ENCODE measurements at regions not wholly inside any gene's neighbourhood (a gene's known extent, or its start where the extent isn't known, plus 50 kb on each side); places are given as distances from the start of the nearest gene placed in this dataset.

- no peaks in the 10 kb centered on the region for H3K9me3 Mint-ChIP-seq (ENCODE audit: unreplicated experiment)
- DNase-seq (ENCODE audit: low spot score): no peak
- no peaks in the 10 kb centered on the region for H3K4me1 Mint-ChIP-seq (ENCODE audit: unreplicated experiment)
- TF ChIP-seq, protein P1, sequence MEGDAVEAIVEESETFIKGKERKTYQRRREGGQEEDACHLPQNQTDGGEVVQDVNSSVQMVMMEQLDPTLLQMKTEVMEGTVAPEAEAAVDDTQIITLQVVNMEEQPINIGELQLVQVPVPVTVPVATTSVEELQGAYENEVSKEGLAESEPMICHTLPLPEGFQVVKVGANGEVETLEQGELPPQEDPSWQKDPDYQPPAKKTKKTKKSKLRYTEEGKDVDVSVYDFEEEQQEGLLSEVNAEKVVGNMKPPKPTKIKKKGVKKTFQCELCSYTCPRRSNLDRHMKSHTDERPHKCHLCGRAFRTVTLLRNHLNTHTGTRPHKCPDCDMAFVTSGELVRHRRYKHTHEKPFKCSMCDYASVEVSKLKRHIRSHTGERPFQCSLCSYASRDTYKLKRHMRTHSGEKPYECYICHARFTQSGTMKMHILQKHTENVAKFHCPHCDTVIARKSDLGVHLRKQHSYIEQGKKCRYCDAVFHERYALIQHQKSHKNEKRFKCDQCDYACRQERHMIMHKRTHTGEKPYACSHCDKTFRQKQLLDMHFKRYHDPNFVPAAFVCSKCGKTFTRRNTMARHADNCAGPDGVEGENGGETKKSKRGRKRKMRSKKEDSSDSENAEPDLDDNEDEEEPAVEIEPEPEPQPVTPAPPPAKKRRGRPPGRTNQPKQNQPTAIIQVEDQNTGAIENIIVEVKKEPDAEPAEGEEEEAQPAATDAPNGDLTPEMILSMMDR (IDR thresholded peaks at IDR 0.05; ENCODE audit: unreplicated experiment): no peak
- no peaks in the 10 kb centered on the region for H3K36me3 Mint-ChIP-seq (ENCODE audit: low read depth, unreplicated experiment)
- no peak overlapping the region for H3K4me3 Mint-ChIP-seq (ENCODE audit: unreplicated experiment)
- peaks cover 3% of the 10 kb centered on the region for H3K27me3 Mint-ChIP-seq (ENCODE audit: unreplicated experiment)
- no peak overlapping the region for H3K27ac Mint-ChIP-seq (ENCODE audit: unreplicated experiment)
These were observed 129.2 kb downstream of the ASB1 start for GRCh38 chr2:238555786-238556542.

GRCh38 chr2:238557431-238557830 is 130.7 kb downstream of the ASB1 start:
- Mint-ChIP-seq H3K9me3 (ENCODE audit: unreplicated experiment) (no peaks in the 10 kb centered on the region), H3K4me1 (ENCODE audit: unreplicated experiment) (no peaks in the 10 kb centered on the region), H3K36me3 (ENCODE audit: low read depth, unreplicated experiment) (no peaks in the 10 kb centered on the region), H3K27ac (ENCODE audit: unreplicated experiment) (no peak overlapping the region), H3K27me3 (ENCODE audit: unreplicated experiment) (peaks cover 3% of the 10 kb centered on the region), H3K4me3 (ENCODE audit: unreplicated experiment) (no peak overlapping the region)
- TF ChIP-seq, protein P1 (IDR thresholded peaks at IDR 0.05; ENCODE audit: unreplicated experiment): no peak
- DNase-seq (ENCODE audit: low spot score): no peak

- no peaks in the 10 kb centered on the region for H3K36me3 Mint-ChIP-seq (ENCODE audit: low read depth, unreplicated experiment)
- H3K9me3 Mint-ChIP-seq (ENCODE audit: unreplicated experiment): no peaks in the 10 kb centered on the region
- DNase-seq (ENCODE audit: low spot score): no peak
- H3K27ac Mint-ChIP-seq (ENCODE audit: unreplicated experiment): no peak overlapping the region
- peaks cover 3% of the 10 kb centered on the region for H3K27me3 Mint-ChIP-seq (ENCODE audit: unreplicated experiment)
- no peak overlapping the region for H3K4me3 Mint-ChIP-seq (ENCODE audit: unreplicated experiment)
- TF ChIP-seq, protein P1 (IDR thresholded peaks at IDR 0.05; ENCODE audit: unreplicated experiment): no peak
- H3K4me1 Mint-ChIP-seq (ENCODE audit: unreplicated experiment): no peaks in the 10 kb centered on the region
These were observed 131.2 kb downstream of the ASB1 start for GRCh38 chr2:238557936-238558335.

GRCh38 chr2:238558456-238559099 is 131.9 kb downstream of the ASB1 start:
- no peaks in the 10 kb centered on the region for H3K9me3 Mint-ChIP-seq (ENCODE audit: unreplicated experiment)
- H3K27me3 Mint-ChIP-seq (ENCODE audit: unreplicated experiment): peaks cover 3% of the 10 kb centered on the region
- H3K4me1 Mint-ChIP-seq (ENCODE audit: unreplicated experiment): no peaks in the 10 kb centered on the region
- H3K4me3 Mint-ChIP-seq (ENCODE audit: unreplicated experiment): no peak overlapping the region
- no peak overlapping the region for H3K27ac Mint-ChIP-seq (ENCODE audit: unreplicated experiment)
- DNase-seq (ENCODE audit: low spot score): no peak
- H3K36me3 Mint-ChIP-seq (ENCODE audit: low read depth, unreplicated experiment): no peaks in the 10 kb centered on the region
- TF ChIP-seq, protein P1 (IDR thresholded peaks at IDR 0.05; ENCODE audit: unreplicated experiment): no peak

GRCh38 chr2:238560234-238560633 is 133.5 kb downstream of the ASB1 start:
- no peaks in the 10 kb centered on the region for H3K36me3 Mint-ChIP-seq (ENCODE audit: low read depth, unreplicated experiment)
- no peaks in the 10 kb centered on the region for H3K9me3 Mint-ChIP-seq (ENCODE audit: unreplicated experiment)
- no peak for DNase-seq (ENCODE audit: low spot score)
- TF ChIP-seq, protein P1 (IDR thresholded peaks at IDR 0.05; ENCODE audit: unreplicated experiment): no peak
- peaks cover 3% of the 10 kb centered on the region for H3K27me3 Mint-ChIP-seq (ENCODE audit: unreplicated experiment)
- H3K4me3 Mint-ChIP-seq (ENCODE audit: unreplicated experiment): no peak overlapping the region
- H3K4me1 Mint-ChIP-seq (ENCODE audit: unreplicated experiment): no peaks in the 10 kb centered on the region
- H3K27ac Mint-ChIP-seq (ENCODE audit: unreplicated experiment): no peak overlapping the region

Data from endothelial cell (in vitro differentiated cells).